ENCODE measurements at regions not wholly inside any gene's neighbourhood (a gene's known extent, or its start where the extent isn't known, plus 50 kb on each side); places are given as distances from the start of the nearest gene placed in this dataset.

- FAIRE-seq: no peak
- no peak for DNase-seq (ENCODE audit: insufficient read length, low spot score)
Observed at GRCh38 chr7:13060173-13060572, 372.7 kb downstream of the ARL4A start.

DNA sequence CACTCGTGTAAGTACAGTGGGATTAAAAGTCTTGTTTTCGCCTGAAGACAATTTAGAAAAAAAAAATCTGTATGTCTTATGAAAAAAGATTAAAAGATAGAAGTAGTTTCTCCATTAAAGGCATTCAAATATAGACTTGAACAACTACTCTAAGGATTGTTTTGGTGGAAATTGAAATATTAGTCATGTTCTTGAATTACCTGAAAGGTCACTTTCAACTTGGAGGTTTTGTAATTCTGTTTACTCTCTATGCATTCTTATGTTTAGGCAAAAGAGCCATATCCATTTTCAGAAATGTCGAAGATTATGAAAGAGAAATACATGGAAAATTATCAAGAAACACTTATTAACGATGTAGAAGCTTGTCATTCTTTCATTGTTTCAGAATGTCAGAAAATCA lies 373.7 kb downstream of the ARL4A start:
- no peak for DNase-seq (ENCODE audit: insufficient read length, low spot score)
- no peak for FAIRE-seq

GRCh38 chr7:13062631-13063030 lies 375.2 kb downstream of the ARL4A start:
- no peak for FAIRE-seq
- no peak for DNase-seq (ENCODE audit: insufficient read length, low spot score)

DNA sequence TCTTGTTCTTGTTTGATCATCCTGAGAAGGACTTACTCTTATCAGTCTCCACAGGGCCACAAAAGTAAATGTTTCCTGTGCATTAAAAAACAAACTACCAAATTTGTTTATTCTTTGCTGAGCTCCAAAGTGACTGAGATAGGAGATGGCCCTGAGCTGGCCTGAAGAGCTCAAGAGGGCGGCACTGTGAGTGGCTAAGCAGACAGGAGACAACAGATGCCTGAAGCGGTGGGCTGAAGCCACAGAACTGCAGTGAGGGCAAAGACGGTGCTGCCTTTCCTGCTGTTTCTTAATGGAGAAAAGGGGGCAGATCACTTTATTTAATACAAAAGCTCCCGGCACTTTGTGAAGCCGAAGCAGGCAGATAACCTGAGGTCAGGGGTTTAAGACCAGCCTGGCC lies 379.6 kb downstream of the ARL4A start:
- DNase-seq (ENCODE audit: insufficient read length, low spot score) (no peak), FAIRE-seq (no peak)

DNA sequence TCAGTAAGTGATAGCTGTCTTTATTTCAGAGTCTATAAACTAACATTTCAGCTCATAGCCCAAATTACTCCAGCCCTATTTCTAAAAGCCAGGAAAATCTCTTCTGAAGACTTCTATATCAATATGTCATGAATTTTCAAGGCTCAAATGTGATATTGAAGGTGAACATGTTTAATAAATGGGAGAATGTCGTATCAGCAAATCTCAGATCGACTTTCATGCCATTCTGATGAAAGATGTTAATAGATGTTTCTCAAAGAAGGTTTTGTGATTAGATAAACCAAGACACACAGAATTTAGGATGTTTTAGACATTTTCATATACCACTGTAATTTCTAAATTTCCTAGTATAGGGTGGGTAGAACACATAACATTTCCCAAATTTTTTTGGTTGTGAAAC lies 380.6 kb downstream of the ARL4A start:
- FAIRE-seq (no peak), DNase-seq (ENCODE audit: insufficient read length, low spot score) (no peak)

DNA sequence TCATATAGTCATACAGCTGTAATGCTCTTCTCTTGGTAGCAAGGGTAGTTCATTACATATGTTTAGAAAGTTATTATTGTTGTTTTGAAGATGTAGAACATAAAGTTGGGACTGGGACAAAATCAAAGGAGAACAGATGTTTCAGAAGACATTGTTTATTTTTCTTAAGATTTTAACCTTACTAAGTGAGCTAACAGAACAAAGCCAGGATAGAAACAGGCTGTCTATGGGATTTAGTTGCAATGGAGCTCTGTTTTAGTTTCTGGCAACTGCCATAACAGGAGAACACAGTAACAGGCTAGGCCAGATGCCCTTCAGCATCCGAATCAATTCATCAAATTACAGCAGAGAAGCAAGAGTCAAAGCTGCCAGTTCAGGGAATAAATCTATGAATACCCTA lies 382.4 kb downstream of the ARL4A start:
- no peak for DNase-seq (ENCODE audit: insufficient read length, low spot score)
- no peak for FAIRE-seq

- DNase-seq (ENCODE audit: insufficient read length, low spot score) (no peak), FAIRE-seq (no peak)
Observed at GRCh38 chr7:13072014-13072413, 384.6 kb downstream of the ARL4A start.

DNA sequence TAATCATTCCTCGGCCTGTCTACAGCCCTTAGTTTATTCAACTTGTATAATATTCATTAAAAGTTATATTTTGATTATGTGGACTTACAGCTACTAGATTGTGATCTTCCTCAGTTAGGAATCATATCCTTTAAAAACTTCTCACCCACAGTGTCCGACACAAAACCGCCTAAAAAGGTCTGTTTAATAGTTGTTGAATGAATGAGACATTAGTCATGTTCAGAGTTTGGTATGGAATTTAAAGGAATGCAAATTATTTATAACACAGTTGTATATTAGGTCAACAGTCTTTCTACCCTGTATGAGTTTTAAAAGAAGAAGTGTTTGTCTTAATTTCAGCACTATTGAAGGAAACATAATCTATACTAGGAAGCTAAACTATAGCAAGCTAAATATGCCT lies 390.0 kb downstream of the ARL4A start:
- FAIRE-seq (no peak), DNase-seq (ENCODE audit: insufficient read length, low spot score) (peak; percentile 27)

DNA sequence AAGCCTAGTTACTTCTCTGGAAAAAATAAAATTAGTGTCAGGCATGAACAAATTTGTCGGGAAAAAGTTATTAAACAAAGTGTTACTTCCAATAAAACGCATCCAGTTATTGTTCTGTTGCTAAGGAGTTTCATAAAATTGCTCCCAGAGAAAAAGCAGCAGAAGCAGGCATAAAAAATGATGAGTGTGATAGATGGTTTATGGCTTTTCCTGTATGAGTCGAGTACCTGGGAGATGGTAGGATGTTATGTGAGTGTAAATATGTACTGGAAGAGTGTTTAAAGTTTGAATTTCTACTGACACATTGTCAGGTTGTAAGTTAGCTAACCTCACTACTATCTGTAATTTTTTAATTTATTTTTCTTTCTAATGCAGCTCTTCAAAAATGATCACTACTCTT lies 390.7 kb downstream of the ARL4A start:
- no peak for FAIRE-seq
- no peak for DNase-seq (ENCODE audit: insufficient read length, low spot score)

GRCh38 chr7:13090959-13091358 lies 403.5 kb downstream of the ARL4A start:
- DNase-seq (ENCODE audit: insufficient read length, low spot score) (no peak), FAIRE-seq (no peak)

DNA sequence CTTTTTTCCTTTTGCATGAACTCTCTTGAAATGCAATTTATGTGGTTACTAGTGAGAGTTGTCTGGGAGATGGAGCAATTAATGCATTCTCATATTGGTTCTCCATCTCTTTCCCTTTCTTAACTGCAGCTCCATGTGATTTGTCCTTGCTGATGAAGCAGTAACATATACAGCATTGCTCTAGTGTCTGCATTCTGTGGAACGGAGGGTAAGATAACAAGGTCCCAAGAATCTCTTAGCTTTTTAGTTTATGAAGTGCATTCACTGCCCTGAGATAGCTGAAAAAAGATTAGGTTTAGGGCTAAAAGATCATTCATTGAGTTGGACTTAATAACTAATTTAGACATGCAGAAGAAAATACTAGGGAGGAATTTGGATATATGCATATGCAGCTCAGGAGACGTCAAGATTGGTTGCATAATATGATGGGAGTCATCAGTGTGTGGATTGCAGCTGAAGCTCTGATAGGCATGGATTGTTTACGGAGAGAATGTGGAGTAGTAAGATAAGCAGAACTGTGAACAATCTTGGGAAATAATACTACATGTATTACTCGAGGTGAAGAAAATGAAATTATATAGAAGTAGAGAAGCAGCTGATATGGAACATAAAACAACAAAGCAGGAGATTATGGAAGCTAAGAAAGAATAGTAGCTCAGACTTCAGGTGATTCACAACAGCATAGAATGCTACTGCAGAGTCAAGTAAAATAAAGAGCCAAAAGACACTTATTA lies 404.7 kb downstream of the ARL4A start:
- no peak for FAIRE-seq
- DNase-seq (ENCODE audit: insufficient read length, low spot score): no peak

DNA sequence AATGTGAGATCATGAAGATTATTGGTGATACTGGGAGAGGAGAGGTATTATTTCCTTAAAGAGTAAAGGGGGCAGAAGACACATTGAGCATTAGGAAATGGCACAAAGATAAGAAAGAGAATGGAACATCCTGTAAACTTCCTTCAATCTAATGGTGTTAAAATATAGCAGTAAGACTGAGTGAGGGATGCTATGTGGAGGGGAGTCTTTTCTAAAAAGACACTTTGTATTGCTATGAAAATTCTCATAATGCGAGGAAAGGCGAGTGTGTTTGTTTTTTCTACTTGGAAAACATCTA lies 405.2 kb downstream of the ARL4A start:
- no peak for DNase-seq (ENCODE audit: insufficient read length, low spot score)
- no peak for FAIRE-seq

- FAIRE-seq: no peak
- DNase-seq (ENCODE audit: insufficient read length, low spot score): no peak
Observed at GRCh38 chr7:13093160-13093559, 405.7 kb downstream of the ARL4A start.

DNA sequence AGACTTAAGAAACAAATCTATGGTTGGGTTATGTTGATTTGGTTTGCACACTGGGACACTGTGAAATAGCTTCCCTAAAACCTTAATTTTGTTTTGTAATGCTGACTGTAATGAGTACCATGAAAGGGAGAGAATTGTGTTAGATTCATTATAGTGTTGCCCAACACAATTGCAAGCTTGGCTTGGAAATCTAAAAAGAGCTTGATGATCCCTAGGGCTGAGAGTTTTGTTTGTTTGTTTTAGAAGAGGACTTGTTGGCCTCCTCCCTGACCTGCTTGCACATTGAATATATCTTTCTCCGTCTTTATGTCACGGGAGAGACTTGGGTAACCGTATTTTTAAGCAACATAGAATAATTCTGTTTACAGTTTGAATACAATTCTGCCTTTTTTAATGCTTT lies 410.1 kb downstream of the ARL4A start:
- FAIRE-seq: no peak
- DNase-seq (ENCODE audit: insufficient read length, low spot score): no peak

DNA sequence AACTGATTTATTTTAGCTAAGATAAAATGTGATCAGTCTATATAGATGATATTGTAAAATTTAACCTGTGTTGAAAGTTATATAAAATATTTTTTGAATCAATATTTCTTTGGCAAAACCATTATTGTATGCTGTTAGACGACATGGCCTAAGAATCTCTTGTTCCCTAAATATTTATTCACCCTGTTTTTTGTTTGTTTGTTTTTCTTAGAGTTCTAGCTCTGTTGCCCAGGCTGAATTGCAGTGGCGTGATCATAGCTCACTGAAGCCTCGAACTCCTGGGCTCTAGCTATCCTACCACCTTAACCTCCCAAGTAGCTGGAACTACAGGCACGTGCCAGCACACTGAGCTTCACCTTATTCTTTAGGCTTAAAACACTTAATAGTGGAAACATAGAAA lies 410.7 kb downstream of the ARL4A start:
- FAIRE-seq: no peak
- DNase-seq (ENCODE audit: insufficient read length, low spot score): no peak

DNA sequence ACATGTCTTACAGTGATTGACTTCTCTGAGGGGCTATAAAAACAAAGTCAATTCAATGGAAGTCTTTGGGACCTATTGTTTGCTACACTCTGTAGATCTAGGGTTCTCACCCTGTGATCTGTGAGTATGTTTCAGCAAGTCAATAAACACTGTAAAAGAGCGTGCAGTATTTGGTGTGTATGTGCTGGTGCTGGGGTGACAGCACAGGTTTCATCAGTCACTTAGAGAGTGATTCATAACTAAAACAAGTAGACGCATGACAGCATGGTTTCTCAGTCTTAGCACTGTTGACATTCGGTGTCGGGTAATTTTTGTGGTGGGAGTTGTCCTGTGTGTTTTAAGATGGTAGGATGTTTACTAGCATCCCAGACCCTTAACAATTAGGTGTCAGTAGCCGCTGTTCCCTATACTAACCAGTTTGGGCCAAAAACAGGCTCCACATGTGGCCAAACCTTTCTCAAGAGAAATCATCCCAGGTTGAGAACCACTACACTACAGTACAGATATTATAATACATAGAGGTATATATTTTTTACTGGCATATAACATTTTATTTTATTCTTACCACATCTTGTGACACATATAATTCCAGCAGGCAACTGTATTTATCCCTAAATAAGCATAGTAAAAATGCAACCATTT lies 411.8 kb downstream of the ARL4A start:
- DNase-seq (ENCODE audit: insufficient read length, low spot score): no peak
- no peak for FAIRE-seq

GRCh38 chr7:13104128-13104527 lies 416.7 kb downstream of the ARL4A start:
- DNase-seq (ENCODE audit: insufficient read length, low spot score) (no peak), FAIRE-seq (no peak)

DNA sequence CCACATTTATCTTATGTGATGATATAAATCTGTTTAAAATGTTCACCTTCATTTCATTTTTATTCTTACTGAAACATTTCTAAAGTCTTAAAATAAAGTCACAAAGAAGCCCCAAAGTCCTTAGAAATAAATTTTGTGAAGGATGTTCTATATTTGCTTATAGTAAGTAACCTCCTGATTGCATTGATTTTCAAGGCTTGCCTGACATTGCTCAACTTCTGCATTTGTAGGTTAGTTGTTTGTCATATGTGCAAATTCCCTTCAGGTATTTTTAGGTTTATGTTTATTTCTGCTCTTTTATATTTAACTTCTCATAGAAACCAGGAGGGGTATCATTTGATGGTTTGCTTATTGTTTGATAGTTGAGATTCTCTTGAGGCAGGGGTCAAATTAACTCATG lies 417.8 kb downstream of the ARL4A start:
- DNase-seq (ENCODE audit: insufficient read length, low spot score) (no peak), FAIRE-seq (no peak)

DNA sequence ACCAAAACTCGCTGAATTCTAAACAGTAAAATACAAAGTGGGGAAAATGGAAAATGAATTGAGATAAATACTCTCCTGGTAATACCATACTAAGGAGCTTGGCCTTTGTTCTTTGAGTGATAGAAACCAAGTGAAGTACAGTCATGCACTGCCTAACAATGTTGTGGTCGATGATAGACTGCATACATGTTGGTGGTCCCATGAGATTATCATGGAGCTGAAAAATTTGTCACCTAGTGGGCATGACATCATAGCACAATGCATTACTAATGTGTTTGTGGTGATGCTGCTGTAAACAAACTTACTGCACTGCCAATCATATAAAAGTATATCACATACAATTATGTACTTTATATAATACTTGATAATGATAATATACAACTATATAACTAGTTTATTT lies 419.1 kb downstream of the ARL4A start:
- DNase-seq (ENCODE audit: insufficient read length, low spot score): no peak
- no peak for FAIRE-seq

GRCh38 chr7:13107291-13107690 lies 419.9 kb downstream of the ARL4A start:
- DNase-seq (ENCODE audit: insufficient read length, low spot score) (no peak), FAIRE-seq (no peak)

- FAIRE-seq (no peak), DNase-seq (ENCODE audit: insufficient read length, low spot score) (no peak)
Observed at GRCh38 chr7:13108061-13108460, 420.6 kb downstream of the ARL4A start.

DNA sequence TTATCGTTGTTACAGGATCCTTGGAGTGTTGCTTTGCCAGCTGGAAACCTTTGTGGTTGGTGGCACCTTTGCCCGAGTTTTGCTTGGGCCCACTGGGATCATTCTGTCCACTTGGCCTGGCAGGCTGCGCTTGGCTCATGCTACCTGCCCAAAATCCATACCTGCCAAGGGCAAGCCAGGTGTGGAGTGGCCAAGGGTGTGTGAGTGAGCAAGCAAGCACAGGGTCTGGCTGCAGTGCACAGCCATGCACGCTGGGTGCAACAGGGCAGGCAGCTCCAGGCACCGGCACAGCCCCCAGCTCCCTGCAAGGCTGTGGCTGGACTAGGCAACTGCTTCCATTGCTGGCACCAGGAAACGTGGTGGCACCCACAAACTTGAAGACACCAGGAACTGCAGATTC lies 421.8 kb downstream of the ARL4A start:
- no peak for FAIRE-seq
- DNase-seq (ENCODE audit: insufficient read length, low spot score): no peak

- DNase-seq (ENCODE audit: insufficient read length, low spot score) (no peak), FAIRE-seq (no peak)
Observed at GRCh38 chr7:13110107-13110506, 422.7 kb downstream of the ARL4A start.

Data from HTR-8/SVneo (cell line).